GM21390 (cell line): ENCODE measurements at regions not wholly inside any gene's neighbourhood (a gene's known extent, or its start where the extent isn't known, plus 50 kb on each side); places are given as distances from the start of the nearest gene placed in this dataset.
"Not testable (repeated sequence)": the region's sequence is repeated elsewhere in the genome, so short reads cannot be mapped to it uniquely, and the experiment has no call there.

Source experiments
- ATAC-seq: cut with Tn5 transposase; IDR thresholded peaks from one replicate; pipeline ENCODE4 v1.9.1; 2021; ENCODE audit not compliant: unreplicated experiment

DNA sequence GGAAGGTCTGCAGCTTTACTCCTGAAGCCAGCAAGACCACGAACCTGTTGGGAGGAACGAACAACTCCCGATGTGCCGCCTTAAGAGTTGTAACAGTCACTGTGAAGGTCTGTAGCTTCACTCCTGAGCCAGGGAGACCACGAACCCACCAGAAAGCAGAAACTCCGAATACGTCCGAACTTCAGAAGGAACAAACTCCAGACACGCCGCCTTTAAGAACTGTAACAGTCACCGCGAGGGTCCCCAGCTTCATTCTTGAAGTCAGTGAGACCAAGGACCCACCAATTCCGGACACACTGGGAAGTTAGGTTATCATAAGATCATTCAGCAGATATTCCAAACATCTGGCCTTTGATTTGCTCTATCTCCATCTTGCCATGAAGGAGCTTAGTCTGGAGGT, 1623.0 kb downstream of the SLITRK1 start:
- ATAC-seq: no peak

- no peak for ATAC-seq
Observed at GRCh38 chr13:82257790-82258507, 1624.3 kb downstream of the SLITRK1 start.

DNA sequence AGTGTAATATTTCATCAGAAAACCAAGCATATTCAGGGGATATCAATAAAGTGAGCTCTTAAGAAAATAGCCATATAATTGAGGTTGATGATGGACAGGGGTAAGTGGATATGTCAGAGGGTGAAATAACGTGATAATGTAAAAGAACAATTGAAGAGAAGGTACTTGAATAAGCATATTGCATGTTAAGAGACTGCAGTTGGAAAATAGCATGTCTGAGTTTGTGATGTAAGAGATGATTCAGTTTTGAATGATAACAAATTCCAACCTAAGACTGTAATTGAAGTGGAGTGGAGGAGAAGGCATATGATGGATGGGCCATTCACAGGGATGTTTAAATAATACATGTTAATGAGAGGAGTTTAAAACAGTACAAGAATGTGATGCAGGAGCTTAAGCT, 1633.5 kb downstream of the SLITRK1 start:
- ATAC-seq: no peak

DNA sequence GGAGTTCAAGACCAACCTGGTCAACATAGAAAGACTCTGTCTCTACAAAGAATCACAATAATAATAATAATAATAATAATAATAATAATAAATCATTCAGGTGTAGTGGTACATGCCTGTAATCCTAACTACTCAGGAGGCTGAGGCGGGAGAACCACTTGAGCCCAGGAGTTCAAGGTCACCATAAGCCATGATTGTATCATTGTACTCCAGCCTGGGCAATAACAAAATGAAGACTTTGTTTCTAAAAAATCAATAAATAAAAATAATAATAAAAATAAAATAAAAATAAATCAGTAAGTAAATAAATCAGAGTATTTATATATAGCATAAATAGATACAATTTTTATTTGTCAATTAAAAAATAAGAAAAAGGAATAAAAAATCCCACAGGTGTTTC, 1636.4 kb downstream of the SLITRK1 start:
- no peak for ATAC-seq

- no peak for ATAC-seq
Observed at GRCh38 chr13:82224806-82225205, 1657.5 kb downstream of the SLITRK1 start.

DNA sequence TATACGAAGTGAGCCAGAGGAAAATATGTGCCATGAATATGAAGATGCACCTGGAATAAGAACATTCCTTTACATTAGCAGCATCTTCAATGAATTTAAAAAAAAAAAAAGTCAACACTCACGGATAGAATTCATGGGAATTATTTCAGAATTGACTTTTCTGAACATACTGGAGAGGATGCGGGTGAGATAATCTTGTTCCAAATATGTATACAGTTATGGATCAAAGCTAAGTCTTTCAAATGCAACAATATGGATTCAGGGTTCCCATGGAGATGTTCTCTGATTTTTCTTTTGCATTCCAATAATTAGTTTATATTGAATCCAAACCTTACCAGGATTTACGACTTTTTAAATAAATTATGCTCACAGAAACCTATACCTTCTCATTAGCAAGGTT, 1660.7 kb downstream of the SLITRK1 start:
- ATAC-seq: no peak

- no peak for ATAC-seq
Observed at GRCh38 chr13:82220641-82221040, 1661.6 kb downstream of the SLITRK1 start.

DNA sequence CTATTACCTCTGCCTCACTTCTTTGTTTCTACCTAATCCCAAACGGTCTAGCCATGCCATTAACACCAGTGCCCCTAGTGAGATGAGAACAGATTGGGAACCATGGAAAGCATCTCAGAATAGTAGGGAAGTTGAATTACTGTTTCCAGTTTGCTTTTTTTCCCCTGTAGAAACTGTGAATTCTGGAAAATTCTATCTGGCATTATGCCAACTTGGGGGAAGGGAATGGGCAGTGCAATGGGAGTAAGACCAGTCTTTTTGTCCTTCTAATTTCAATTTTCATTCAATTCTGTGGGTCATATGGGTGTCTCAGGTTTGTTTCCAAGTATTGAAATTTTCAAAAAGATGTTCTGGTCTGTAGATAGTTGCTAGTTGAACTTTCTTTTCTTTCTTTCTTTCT, 1666.1 kb downstream of the SLITRK1 start:
- ATAC-seq: no peak

- no peak for ATAC-seq
Observed at GRCh38 chr13:82214341-82214740, 1667.9 kb downstream of the SLITRK1 start.

GRCh38 chr13:82206241-82206640, 1676.0 kb downstream of the SLITRK1 start:
- no peak for ATAC-seq

- ATAC-seq: no peak
Observed at GRCh38 chr13:82202398-82202797, 1679.9 kb downstream of the SLITRK1 start.

DNA sequence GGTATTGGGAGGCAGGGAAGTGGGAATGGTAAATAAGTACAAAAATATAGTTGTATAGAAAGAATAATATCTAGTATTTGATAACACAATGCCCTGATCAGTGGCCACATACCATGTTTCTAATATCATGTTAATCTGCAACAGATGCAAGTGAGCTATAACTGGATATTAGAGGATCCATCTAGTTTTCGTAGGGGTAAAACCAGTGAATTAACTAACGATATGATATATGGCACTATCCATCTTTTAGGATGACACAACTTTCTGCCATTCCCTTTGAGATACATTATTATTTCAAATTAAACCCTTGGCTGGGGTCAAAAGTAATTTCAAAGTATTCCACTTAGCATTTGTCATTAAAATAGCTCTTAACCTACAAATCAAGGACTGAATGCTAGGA, 1686.2 kb downstream of the SLITRK1 start:
- no peak for ATAC-seq

DNA sequence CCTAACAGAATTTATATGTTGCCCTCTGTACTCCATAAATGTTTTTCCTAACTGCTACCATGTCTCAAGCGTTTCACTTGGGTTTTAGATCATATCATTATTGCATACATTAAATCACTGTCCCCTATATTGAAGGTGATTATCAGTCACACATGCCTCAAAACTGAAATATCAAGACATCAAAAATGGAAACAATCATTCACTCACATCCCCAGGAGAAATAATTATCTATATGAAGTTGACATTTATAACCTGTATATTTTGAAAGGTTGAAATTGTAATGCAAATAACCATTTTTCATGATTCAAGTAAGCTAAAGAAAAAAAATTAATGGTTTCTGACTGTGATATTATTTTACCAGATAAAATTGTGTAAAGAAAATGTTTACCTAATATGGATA, 1695.0 kb downstream of the SLITRK1 start:
- no peak for ATAC-seq

GRCh38 chr13:82176751-82177150, 1705.5 kb downstream of the SLITRK1 start:
- ATAC-seq: no peak

DNA sequence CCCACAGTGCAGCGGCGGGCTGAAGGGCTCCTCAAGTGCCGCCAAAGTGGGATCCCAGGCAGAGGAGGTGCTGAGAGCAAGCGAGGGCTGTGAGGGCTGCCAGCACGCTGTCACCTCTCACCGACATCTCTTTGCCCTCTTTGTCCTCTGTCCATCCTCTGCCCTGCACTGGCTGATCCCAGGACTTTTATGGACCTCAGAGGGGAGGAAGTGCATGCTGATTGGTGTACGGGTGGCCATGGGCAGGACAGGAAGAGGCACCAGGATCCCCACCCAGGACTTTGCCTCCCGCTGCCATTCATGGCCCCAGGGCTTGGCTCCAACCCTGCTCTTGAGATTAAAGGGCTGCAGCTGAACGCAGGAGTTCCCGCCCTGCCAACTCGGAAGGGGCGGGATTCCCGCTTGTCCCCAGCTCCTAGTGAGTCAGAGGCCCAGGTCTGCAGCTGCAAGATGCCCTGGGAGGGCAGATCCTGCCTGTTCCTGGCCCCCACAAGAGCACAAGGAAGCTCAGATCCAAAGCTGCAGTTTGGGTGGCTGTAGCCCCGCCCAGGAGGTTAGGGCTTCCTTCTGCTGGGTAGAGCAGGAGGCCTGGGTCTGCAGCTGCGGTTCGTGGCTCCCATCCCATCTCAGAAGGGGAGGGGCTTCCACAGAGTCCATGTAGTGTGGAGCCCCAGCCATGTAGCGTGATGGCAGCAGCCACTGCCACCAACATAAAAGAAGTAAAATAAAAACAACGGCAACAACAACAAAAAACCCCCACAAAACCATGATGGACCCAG, 1716.7 kb downstream of the SLITRK1 start:
- no peak for ATAC-seq

DNA sequence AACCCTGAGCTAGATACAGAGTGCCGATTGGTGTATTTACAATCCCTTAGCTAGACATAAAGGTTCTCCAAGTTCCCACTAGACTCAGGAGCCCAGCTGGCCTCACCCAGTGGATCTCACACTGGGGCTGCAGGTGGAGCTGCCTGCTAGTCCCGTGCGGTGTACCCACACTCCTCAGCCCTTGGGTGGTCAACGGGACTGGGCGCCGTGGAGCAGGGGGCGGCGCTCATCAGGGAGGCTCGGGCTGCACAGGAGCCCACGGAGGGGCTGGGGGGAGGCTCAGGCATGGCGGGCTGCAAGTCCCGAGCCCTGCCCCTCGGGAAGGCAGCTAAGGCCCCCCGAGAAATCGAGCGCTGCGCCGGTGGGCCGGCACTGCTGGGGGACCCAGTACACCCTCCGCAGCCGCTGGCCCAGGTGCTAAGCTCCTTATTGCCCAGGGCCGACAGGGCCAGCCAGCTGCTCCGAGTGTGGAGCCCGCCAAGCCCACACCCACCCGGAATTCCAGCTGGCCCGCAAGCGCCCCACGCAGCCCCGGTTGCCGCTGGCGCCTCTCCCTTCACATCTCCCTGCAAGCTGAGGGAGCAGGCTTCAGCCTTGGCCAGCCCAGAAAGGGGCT, 1717.4 kb downstream of the SLITRK1 start:
- ATAC-seq: not testable (repeated sequence)

DNA sequence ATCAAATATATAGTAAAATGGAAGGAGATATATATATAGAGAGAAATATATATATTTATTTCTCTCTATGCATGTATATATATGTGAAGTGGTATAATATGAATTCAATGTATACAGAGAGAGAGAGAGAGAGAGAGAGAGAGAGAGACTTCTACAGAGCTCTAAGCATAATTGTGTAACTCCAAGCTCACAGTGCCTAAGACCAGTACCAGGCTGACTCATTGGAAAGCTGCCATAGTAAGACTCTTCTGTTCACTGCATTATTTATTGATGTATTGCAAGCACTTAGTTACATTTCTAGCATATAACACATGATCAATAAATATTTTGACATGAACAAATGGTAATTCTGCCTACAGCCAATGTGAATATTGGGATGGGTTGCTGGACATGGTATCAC, 1734.7 kb downstream of the SLITRK1 start:
- ATAC-seq: no peak

- no peak for ATAC-seq
Observed at GRCh38 chr13:82136880-82137279, 1745.4 kb downstream of the SLITRK1 start.

DNA sequence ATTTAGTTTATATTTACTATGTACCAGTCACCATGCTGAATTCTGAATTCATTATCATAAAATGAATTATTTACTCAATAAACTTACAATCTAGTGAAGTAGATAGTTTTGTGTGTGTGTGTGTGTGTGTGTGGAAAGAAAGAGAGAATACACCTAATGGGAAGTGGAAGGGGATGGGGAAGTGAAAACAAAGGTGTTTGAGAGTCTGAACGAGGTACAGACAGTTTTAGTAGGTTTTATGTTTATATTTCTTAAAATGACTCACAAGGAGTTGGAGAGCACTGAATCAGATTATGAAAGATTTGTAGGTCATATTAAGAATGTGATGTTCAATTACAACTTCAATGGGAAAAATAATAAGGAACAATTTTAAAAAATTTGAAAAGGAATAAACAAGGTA, 1753.0 kb downstream of the SLITRK1 start:
- ATAC-seq: no peak

DNA sequence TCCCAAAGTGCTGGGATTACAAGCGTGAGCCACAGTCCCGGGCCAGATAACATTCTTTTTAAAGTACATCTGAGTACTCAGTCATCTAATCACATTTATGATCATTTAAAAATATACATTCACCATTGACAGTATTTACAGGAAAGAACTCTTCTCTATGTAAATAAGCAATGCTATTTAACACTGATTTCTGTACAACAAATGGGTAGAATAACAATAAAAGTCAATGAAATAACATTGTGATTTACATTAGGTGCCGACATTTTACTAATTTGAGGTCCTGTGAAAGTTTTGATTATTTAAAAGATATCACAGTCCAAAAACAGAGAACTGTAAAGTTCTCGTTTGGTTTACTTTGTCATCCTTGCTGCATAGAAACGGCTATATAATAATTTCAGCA, 1763.7 kb downstream of the SLITRK1 start:
- ATAC-seq: no peak

DNA sequence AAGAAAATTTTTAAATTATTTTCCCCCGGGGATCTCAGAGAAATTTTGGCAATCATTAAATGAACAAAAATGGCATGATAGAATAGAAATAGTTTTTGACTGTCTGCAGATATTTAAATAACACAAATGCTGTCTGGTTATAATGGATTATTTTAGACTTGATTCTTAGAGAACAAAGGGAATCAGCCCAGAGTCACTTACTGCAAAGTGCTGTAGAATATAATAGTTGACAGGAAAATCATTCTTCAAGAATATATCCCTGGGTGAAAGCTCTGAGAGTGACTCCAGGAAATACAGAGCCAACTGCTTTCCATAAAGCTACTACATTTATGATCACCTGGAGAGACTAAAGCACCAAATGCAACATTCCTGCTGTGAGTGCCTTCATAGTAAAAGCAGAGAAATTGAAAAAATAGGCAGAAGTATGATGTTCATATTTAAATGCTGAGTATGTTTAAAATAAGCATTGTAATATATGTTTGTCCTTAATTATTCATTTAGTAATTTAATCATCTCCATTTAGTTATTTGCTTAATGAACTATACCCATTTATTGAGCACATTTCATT, 1765.8 kb downstream of the SLITRK1 start:
- no peak for ATAC-seq

- ATAC-seq: no peak
Observed at GRCh38 chr13:82115391-82115790, 1766.9 kb downstream of the SLITRK1 start.
